ENCODE measurements at regions not wholly inside any gene's neighbourhood (a gene's known extent, or its start where the extent isn't known, plus 50 kb on each side); places are given as distances from the start of the nearest gene placed in this dataset.

GRCh38 chr6:135651964-135652755, 154.6 kb upstream of the AHI1 start:
- DNase-seq, result no peak
- Mint-ChIP-seq H3K4me1 (ENCODE audit: low read depth) (no peaks in the 10 kb centered on the region), H3K4me3 (no peak overlapping the region), H3K9me3 (peaks cover 27% of the 10 kb centered on the region), H3K36me3 (ENCODE audit: low read depth) (peaks cover 12% of the 10 kb centered on the region; the same call in 1 of the 2 replicates), H3K27ac (no peak overlapping the region), H3K27me3 (ENCODE audit: insufficient read depth) (peaks cover 7% of the 10 kb centered on the region; the same call in 1 of the 2 replicates)
- TF ChIP-seq CTCF (IDR thresholded peaks at IDR 0.05), result no peak

DNA sequence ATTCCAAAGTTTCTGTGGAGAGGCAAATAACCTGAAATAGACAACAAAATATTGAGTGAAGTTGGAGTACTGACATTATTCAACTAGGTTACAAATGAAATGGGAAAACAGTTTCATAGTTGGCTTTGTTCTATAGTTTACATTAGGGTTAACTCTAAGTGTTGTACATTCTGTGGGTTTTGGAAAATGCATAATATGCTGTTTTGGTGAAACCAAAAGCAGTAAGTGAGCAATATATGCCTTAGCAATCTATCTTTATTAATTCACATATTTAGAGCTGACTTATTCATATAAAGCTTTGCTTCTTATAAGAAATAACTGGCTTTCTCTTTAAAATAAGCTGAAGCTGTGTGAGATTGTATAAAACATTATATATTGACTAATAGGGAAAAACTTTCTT, 157.5 kb upstream of the AHI1 start:
- Mint-ChIP-seq H3K36me3 (ENCODE audit: low read depth) (peaks cover 12% of the 10 kb centered on the region; the same call in 1 of the 2 replicates), H3K4me1 (ENCODE audit: low read depth) (no peaks in the 10 kb centered on the region; the same call in 1 of the 2 replicates)

DNA sequence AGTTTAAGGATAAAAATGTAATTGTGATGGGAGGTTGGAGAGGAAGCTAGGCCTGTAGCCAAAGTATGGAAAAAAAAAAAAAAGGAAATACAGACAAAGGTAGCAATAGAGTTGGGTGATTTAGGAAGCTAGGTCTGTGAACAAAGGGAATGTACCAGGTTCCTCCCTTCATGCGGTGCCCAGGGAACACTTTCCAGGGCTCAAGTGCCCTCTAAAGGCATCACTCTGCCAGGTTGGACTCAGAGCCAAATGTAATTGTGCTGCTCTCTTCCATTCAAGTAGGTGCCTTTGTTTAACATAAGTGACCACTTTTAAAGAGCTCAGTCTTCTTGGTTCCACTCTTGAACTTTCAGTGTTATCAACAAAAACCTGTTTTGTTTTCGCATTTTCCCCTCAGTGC, 159.7 kb upstream of the AHI1 start:
- Mint-ChIP-seq H3K36me3 (ENCODE audit: low read depth) (peaks cover 18% of the 10 kb centered on the region; the same call in 1 of the 2 replicates), H3K4me3 (no peak overlapping the region)

More for the DNA sequence above, 157.5 kb upstream of the AHI1 start:
- Mint-ChIP-seq H3K4me3 (no peak overlapping the region), H3K9me3 (peaks cover 27% of the 10 kb centered on the region), H3K27me3 (ENCODE audit: insufficient read depth) (peaks cover 2% of the 10 kb centered on the region; the same call in 1 of the 2 replicates), H3K27ac (no peak overlapping the region)
- no peak for DNase-seq
- TF ChIP-seq CTCF (IDR thresholded peaks at IDR 0.05), result no peak

GRCh38 chr6:135658481-135658880, 160.9 kb upstream of the AHI1 start:
- peaks cover 29% of the 10 kb centered on the region for H3K9me3 Mint-ChIP-seq
- no peak for TF ChIP-seq CTCF (IDR thresholded peaks at IDR 0.05)
- no peak overlapping the region for H3K27ac Mint-ChIP-seq
- no peak for DNase-seq
- no peak overlapping the region for H3K4me3 Mint-ChIP-seq
- H3K27me3 Mint-ChIP-seq (ENCODE audit: insufficient read depth), result peaks cover 2% of the 10 kb centered on the region; the same call in 1 of the 2 replicates
- H3K4me1 Mint-ChIP-seq (ENCODE audit: low read depth), result no peaks in the 10 kb centered on the region; the same call in 1 of the 2 replicates
- H3K36me3 Mint-ChIP-seq (ENCODE audit: low read depth), result peaks cover 18% of the 10 kb centered on the region; the same call in 1 of the 2 replicates

More for the DNA sequence above, 159.7 kb upstream of the AHI1 start:
- H3K9me3 Mint-ChIP-seq, result peaks cover 29% of the 10 kb centered on the region
- H3K27ac Mint-ChIP-seq, result no peak overlapping the region
- TF ChIP-seq CTCF (IDR thresholded peaks at IDR 0.05), result no peak
- no peaks in the 10 kb centered on the region; the same call in 1 of the 2 replicates for H3K27me3 Mint-ChIP-seq (ENCODE audit: insufficient read depth)
- DNase-seq, result no peak
- H3K4me1 Mint-ChIP-seq (ENCODE audit: low read depth), result no peaks in the 10 kb centered on the region; the same call in 1 of the 2 replicates

GRCh38 chr6:135658916-135659315, 161.4 kb upstream of the AHI1 start:
- H3K27ac Mint-ChIP-seq, result no peak overlapping the region
- H3K36me3 Mint-ChIP-seq (ENCODE audit: low read depth), result peaks cover 18% of the 10 kb centered on the region; the same call in 1 of the 2 replicates
- peaks cover 29% of the 10 kb centered on the region for H3K9me3 Mint-ChIP-seq
- no peak overlapping the region for H3K4me3 Mint-ChIP-seq
- H3K4me1 Mint-ChIP-seq (ENCODE audit: low read depth), result no peaks in the 10 kb centered on the region; the same call in 1 of the 2 replicates
- TF ChIP-seq CTCF (IDR thresholded peaks at IDR 0.05), result no peak
- no peak for DNase-seq
- H3K27me3 Mint-ChIP-seq (ENCODE audit: insufficient read depth), result peaks cover 2% of the 10 kb centered on the region; the same call in 1 of the 2 replicates

All from HFFc6 (cell line).